Activated naive CD4-positive, alpha-beta T cell (primary cell): ENCODE measurements at regions not wholly inside any gene's neighbourhood (a gene's known extent, or its start where the extent isn't known, plus 50 kb on each side); places are given as distances from the start of the nearest gene placed in this dataset.
A peak's percentile ranks its signal among the peaks of the same experiment; 100 is the strongest.
"Not testable (repeated sequence)": the region's sequence is repeated elsewhere in the genome, so short reads cannot be mapped to it uniquely, and the experiment has no call there.

Source experiments
- DNase-seq, 4 experiments: peaks; one replicate each; lab custom pipeline; 2025; lab: John Stamatoyannopoulos, UW

GRCh38 chr2:7525746-7526145, 608.5 kb downstream of the RNF144A start:
- DNase-seq: no peak

DNA sequence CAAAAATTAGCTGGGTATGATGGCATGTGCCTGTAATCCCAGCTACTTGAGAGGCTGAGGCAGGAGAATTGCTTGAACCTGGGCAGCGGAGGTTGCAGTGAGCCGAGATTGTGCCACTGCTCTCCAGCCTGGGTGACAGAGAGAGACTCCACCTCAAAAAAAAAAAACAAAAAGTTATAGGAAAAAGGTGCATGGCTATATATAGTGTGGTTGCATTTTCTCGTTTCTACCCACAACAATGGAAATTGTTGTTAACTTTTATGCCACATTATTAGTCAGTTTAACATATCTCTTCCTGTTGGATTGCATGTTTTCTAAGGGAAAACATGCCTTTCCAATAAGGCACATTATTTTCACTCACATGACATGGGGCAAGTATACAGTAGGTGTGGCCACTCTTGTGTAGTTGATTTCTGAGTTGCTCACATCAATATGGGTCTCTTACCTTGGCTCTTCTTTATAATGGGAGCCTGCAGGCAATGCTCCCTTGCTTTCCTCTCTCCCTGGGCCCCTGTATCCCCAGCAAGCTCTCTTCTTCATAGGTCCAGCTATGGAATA, 610.0 kb downstream of the RNF144A start:
- no peak for DNase-seq

DNA sequence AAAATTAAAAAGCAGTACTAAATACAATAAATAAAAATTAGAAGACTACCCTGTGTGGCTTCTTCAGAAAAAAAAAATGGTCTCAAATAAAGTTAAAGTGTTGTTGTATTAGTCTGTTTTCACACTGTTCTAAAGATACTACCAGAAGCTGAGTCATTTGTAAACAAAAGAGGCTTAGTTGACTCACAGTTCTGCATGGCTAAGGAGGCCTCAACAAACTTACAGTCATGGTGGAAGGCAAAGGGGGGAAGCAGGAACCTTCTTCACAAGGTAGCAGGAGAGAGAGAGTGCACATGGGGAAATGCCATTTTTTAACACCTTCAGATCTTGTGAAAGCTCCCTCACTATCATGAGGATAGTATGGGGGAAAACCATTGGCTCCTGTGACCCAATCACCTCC, 612.8 kb downstream of the RNF144A start:
- DNase-seq: no peak

- DNase-seq: no peak
These were observed 621.9 kb downstream of the RNF144A start for GRCh38 chr2:7539077-7539476.

DNA sequence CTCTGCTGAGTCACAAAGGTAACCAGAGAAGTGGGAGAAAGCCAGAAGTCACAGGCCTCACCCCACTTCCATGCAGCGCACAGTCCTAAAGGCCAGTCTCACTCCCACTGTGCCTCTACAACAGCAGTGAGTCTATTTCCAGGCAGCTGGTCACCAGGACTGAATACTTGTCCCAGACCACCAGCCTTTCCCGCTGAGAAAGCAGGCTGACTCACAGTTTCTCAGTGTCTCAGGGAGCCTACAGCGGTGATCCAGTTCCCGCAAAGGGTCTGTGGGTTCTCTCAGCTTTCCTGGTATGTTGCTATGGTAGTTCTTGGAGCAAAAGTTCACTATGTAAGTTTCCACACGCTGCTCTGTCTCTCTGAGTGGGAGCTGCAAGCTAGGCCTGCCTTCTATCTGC, 622.5 kb downstream of the RNF144A start:
- no peak for DNase-seq

DNA sequence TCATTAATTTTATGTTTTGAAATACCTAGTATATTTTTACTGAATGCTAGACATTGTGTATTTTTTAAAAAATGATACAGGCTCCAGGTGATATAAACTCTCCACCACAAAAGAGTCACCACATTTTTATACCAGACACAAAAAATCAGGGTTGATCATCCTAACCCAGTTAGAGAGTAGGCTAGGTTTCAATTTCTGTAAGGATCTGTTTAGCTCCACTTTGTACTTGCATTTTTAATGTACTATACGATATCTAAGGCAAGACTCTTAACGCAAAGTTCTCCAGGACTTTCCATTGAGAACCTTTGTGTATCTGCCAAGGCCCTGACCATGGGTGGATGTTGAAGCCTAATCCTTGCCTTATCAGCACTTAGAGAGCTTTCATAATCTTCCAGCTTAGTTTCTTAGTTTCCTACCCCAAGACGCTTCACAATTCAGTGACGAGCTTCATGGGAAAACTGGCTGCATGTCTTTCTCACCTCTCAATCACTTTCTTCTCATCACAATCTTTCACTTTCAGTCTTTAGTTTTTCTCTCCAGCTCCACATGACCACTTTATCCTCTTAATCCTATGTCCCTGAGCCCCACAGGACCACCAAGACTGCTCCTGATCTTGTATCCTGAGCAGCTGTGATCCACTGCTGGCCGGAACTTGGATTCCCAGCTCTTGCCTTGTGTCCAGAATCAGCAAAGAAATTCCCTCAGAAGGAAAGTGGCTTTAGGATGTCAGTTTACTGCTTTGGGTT, 635.8 kb downstream of the RNF144A start:
- DNase-seq: no peak

DNA sequence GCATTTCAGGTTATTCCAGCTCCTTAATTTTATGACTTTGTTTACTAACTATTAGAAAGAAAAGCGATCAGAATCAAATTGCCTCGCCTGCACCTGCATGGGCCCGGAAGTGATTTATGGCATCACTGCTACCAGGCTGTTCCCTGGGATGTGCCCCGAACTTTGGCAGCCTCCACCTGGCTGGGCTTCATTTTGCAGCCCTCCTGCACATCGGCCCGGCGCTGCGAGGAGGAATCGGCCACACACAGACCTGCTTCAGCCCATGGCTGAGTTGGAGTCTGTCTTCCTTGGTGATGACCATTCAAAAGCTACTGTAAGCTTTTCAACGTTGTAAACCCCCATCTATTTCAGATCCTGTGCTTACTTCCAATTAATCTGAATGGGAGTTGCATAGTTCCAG, 638.0 kb downstream of the RNF144A start:
- no peak for DNase-seq

GRCh38 chr2:7557376-7557775, 640.2 kb downstream of the RNF144A start:
- no peak for DNase-seq

DNA sequence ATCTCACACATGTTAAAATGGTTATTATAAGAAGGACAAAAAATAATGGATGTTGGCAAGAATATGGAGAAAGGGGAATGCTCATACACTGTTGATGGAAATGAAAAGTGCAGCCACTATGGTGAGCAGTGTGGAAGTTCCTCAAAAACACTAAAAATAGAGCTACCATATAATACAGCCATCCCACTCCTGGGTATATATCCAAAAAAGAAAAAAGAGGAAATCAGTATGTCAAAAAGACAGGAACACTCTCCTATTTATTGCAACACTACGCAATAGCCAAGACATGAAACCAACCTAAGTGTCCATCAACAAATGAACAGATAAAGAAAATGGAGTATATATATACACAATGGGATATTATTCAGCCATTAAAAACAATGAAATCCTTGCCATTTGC, 642.6 kb downstream of the RNF144A start:
- DNase-seq: no peak

GRCh38 chr2:7566382-7566881, 649.2 kb downstream of the RNF144A start:
- DNase-seq: no peak

DNA sequence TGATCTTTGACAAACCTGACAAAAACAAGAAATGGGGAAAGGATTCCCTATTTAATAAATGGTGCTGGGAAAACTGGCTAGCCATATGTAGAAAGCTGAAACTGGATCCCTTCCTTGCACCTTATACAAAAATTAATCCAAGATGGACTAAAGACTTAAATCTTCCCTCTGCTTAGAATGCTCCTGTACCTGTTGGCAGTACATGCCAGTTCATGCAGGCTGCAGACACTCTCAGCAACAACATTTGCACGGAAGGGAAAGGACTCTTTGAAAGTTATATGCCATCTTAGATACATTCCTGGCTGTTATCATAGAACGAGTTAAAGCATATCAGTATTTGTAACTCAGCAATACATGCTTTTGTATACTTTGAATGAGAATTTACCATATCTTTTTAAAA, 649.9 kb downstream of the RNF144A start:
- not testable (repeated sequence) for DNase-seq

DNA sequence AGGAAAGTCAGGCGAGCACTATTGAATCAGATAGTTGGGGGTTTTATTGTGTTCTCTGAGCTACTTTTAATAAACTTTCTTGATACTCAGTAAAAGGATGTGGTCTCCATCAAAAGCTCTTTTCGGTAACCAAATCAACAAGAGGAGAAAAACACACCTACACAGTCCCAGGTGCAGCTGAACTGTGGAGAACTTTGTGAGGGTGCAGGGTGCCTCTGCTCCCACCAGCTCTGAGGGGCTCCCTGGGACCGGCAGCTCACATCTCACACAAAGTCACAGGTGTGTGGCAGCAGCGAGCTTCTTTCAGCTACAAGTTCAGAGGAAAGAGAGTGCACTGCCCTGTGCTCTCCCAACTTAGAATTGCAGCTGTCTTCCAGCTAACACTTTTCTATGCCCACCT, 650.4 kb downstream of the RNF144A start:
- peak in 3 of 4 experiments; percentile 2 to 39 (median 20) for DNase-seq

GRCh38 chr2:7570247-7570646, 653.0 kb downstream of the RNF144A start:
- DNase-seq: no peak

- DNase-seq: no peak
These were observed 654.5 kb downstream of the RNF144A start for GRCh38 chr2:7571701-7572100.

DNA sequence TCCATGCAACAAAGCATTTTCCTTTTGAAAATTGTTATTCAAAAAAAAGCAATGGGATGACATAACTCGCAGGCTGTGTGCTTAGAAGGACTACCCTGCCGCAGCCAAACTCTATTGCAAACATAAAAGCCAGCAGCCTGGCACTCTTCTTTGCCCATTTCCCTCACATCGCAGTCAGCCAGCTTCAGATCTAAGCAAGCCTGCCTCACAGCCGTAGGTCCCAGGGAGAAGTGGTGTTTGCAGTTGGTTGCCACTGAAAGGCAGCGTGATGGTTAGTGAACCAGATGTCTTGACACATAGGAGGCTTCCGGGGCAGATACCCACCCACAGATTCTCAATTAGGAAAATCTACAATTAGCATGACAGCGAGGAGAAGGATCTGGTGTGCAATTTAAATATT, 655.2 kb downstream of the RNF144A start:
- peak in 2 of 4 experiments; percentile 9 to 14 for DNase-seq

DNA sequence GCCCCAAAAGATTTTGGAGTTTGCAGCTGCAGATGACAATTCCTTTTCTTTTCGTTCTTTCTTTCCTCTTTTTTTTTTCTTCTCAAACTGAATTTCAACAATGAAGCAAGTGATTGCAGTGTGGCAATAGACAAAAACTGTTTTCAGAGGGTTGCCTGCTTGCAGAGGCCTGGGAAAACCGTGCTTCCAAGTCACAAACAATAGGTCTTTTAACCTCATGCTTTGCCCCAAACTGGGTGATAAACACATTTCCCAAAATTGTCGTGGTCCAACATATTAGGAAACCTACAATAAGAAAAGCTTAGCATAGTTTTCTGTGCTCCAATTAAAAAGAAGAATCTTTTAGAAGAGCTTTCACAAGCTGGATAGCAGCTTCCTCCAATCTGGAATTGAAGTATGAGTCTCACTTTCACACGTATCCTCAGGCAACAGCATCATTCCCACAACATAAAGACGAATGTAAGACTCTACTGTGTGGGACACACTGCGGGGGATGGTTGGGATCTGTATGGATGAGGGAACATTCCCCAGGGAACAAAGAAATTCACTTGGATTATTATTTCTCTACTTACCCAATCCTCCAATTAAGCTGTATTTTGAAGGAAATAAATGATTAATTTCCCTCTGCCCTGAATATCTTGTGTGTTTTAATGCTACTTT, 656.1 kb downstream of the RNF144A start:
- DNase-seq: no peak

DNA sequence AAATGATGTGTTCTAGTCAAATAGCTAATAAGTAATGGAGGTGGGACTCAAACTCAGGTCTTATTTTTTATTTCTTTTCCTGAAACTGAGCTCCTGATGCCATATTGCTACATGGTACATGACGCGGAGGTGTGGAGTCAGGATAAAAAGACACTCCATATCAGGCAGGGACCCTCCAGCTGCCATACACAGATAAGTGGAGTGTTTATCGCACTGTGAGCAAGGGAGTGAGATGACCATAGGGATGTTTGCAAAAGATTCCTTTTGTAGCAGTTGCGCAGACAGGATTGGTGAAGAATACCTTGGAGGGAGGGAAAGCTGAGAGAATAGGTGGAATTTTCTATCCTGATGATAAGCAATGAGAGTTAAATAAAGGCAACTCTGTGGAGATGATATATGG, 657.2 kb downstream of the RNF144A start:
- no peak for DNase-seq

DNA sequence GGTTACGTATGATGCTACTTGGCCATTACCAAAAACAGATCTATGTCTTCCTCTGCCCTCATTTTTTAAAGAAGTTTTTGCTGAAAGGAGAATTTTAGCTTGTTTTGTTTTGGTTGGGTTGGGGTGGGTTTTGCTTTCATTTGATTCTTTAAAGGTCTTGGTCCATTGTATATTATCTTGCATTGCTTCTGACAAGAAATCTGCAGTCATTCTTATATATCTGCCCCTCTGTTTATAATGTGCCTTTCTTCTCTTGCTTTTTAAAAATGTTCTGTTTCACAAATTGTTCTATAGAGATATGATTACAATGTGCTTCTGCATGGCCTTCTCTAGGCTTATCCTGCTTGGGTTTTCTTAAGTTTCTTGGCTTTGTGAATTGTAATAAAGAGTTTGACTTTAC, 660.6 kb downstream of the RNF144A start:
- DNase-seq: no peak

DNA sequence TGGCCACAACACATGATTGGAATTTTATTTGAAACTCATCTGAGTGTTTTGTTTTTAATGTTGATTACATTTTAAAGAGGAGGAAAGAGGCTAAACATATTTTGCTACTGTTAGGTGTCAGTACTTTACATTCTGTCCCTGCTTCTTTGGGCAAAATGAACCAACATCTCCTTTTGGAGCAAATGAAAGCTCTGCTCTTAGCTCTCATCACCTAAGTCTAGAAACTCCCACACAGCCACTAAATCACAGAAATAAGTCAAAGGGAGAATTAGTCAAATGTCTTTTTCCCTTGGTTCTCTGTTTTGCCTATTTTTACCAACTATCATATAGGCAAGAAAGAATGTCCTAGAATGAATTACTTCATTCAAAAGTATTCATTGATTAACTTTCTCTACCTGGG, 666.8 kb downstream of the RNF144A start:
- DNase-seq: no peak

DNA sequence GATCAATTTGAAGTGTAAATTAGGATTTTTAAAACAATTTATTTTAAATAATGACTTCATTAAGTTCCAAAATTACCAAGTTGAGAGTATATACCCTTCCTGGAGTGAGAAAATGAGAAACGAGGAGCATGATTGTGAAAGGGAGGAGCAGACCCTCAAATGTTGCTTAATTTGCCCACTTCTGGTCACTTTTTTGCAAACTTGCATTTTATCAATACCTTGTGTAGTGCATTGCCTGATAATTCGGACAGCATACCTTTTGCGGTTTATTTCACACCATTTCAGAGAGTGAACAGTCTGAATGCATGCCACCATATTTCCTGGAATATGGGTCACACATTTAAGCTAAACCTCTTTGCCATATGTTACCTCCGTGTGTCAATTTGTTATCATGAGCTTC, 669.7 kb downstream of the RNF144A start:
- no peak for DNase-seq

GRCh38 chr2:7588295-7588694, 671.1 kb downstream of the RNF144A start:
- DNase-seq: no peak

- no peak for DNase-seq
These were observed 675.5 kb downstream of the RNF144A start for GRCh38 chr2:7592618-7593140.

- DNase-seq: no peak
These were observed 676.1 kb downstream of the RNF144A start for GRCh38 chr2:7593360-7593759.
